DOHH2 (cell line): ENCODE measurements at regions not wholly inside any gene's neighbourhood (a gene's known extent, or its start where the extent isn't known, plus 50 kb on each side); places are given as distances from the start of the nearest gene placed in this dataset.

Experiments used
- H3F3A ChIP-seq: fragments of 200-600 bp; sonication (generic), shearing (Covaris generic); 2 replicates; pipeline ENCODE4 v1.6.0; 2016; ENCODE audit warnings: antibody characterized with exemption, mild to moderate bottlenecking; ENCODE audit not compliant: control insufficient read depth, insufficient read depth
- H3K27ac ChIP-seq: fragments of 200-600 bp; sonication (generic); 2 replicates; pipeline ENCODE4 v1.5.1; 2014; ENCODE audit warnings: low read depth, mild to moderate bottlenecking, low read length, moderate library complexity
- H3K27me3 ChIP-seq: fragments of 200-600 bp; sonication (generic); 2 replicates; pipeline ENCODE4 v1.6.1; 2014; ENCODE audit warnings: mild to moderate bottlenecking, low read length, mixed read lengths; ENCODE audit not compliant: control insufficient read depth
- H3K36me3 ChIP-seq: fragments of 200-600 bp; sonication (generic); 2 replicates; pipeline ENCODE4 v1.6.1; 2014; ENCODE audit warnings: mild to moderate bottlenecking, low read length, moderate library complexity, mixed read lengths; ENCODE audit not compliant: control insufficient read depth
- H3K4me1 ChIP-seq: fragments of 200-600 bp; sonication (generic); 2 replicates; pipeline ENCODE4 v1.6.1; 2014; ENCODE audit warnings: mild to moderate bottlenecking, low read length, mixed read lengths; ENCODE audit not compliant: control insufficient read depth
- H3K4me2 ChIP-seq: fragments of 200-600 bp; sonication (generic); 2 replicates; pipeline ENCODE4 v1.6.0; 2014; ENCODE audit warnings: mild to moderate bottlenecking, low read length, moderate library complexity
- H3K4me3 ChIP-seq: fragments of 200-600 bp; sonication (generic); 2 replicates; pipeline ENCODE4 v1.5.1; 2014; ENCODE audit warnings: mild to moderate bottlenecking, low read length, mixed read lengths
- H3K79me2 ChIP-seq: fragments of 200-600 bp; sonication (generic); 2 replicates; pipeline ENCODE4 v1.6.1; 2014; ENCODE audit warnings: mild to moderate bottlenecking, low read length, mixed read lengths; ENCODE audit not compliant: control insufficient read depth
- H3K9me2 ChIP-seq: fragments of 200-600 bp; sonication (generic); replicated peaks from 2 replicates; pipeline ENCODE4 v1.6.1; 2014; ENCODE audit warnings: mild to moderate bottlenecking, low read length, mixed read lengths; ENCODE audit not compliant: control insufficient read depth
- H3K9me3 ChIP-seq: fragments of 200-600 bp; sonication (generic); 2 replicates; pipeline ENCODE4 v1.6.1; 2014; ENCODE audit warnings: antibody characterized with exemption, low read length, mixed read lengths; ENCODE audit not compliant: control insufficient read depth, insufficient read depth
- H4K20me1 ChIP-seq: fragments of 200-600 bp; sonication (generic); 2 replicates; pipeline ENCODE4 v1.6.0; 2014; ENCODE audit warnings: low read depth, mild to moderate bottlenecking, antibody characterized with exemption, low read length, moderate library complexity; ENCODE audit not compliant: control insufficient read depth, insufficient read depth
- CTCF ChIP-seq: fragments of 200-600 bp; sonication (generic); IDR thresholded peaks from one replicate; pipeline ENCODE4 v1.5.1; 2014; ENCODE audit warnings: antibody characterized with exemption, mild to moderate bottlenecking, low read depth, low read length; ENCODE audit not compliant: poor library complexity, severe bottlenecking
- EZH2phosphoT487 ChIP-seq: fragments of 200-600 bp; sonication (generic); IDR thresholded peaks from 2 replicates; pipeline ENCODE4 v1.6.1; 2017; ENCODE audit warnings: borderline replicate concordance, mild to moderate bottlenecking, antibody characterized with exemption, low read length, moderate library complexity, mixed read lengths

GRCh38 chr6:166079841-166080240 lies 87.8 kb downstream of the TBXT start:
- Histone ChIP-seq H3K4me1 (no peaks in the 10 kb centered on the region), H3F3A (no peaks in the 10 kb centered on the region), H3K79me2 (no peaks in the 10 kb centered on the region), H3K9me2 (no peaks in the 10 kb centered on the region), H3K4me3 (no peak overlapping the region), H3K9me3 (no peaks in the 10 kb centered on the region), H3K27ac (no peak overlapping the region), H4K20me1 (no peaks in the 10 kb centered on the region), H3K27me3 (no peaks in the 10 kb centered on the region; the same call in 1 of the 2 replicates), H3K36me3 (no peaks in the 10 kb centered on the region), H3K4me2 (no peak overlapping the region)
- TF ChIP-seq CTCF, result no peak
- no peak for TF ChIP-seq EZH2phosphoT487

DNA sequence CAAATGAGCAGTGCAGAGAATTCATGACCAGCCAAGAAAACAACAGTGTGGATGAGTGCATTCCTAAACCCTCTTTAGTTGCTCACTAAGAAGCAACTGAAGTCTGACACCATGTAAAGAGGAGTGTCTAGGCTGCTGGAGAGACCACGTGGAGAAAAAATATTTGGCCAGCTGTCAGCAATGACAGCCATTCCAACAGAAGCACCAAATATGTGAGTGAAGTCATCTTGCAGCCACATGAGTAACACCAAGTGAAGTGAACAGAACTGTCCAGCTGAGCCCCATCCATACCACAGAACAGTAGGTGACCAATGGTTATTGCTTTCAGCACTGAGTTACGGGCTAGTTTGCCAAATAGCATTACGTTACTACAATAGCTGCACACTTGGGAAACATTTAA lies 89.4 kb downstream of the TBXT start:
- H3K79me2 ChIP-seq, result no peaks in the 10 kb centered on the region
- no peaks in the 10 kb centered on the region for H3F3A ChIP-seq
- no peaks in the 10 kb centered on the region for H3K36me3 ChIP-seq
- no peak overlapping the region for H3K4me2 ChIP-seq
- no peaks in the 10 kb centered on the region for H3K9me3 ChIP-seq
- H3K4me3 ChIP-seq, result no peak overlapping the region
- H4K20me1 ChIP-seq, result no peaks in the 10 kb centered on the region
- H3K27ac ChIP-seq, result no peak overlapping the region
- H3K9me2 ChIP-seq, result no peaks in the 10 kb centered on the region
- no peaks in the 10 kb centered on the region for H3K4me1 ChIP-seq
- TF ChIP-seq CTCF (no peak), EZH2phosphoT487 (no peak)
- no peaks in the 10 kb centered on the region; the same call in 1 of the 2 replicates for H3K27me3 ChIP-seq

GRCh38 chr6:166076625-166077024 lies 91.0 kb downstream of the TBXT start:
- Histone ChIP-seq H3K9me3 (no peaks in the 10 kb centered on the region), H3K27me3 (no peaks in the 10 kb centered on the region; the same call in 1 of the 2 replicates), H3F3A (no peaks in the 10 kb centered on the region), H3K79me2 (no peaks in the 10 kb centered on the region), H4K20me1 (no peaks in the 10 kb centered on the region), H3K4me1 (no peaks in the 10 kb centered on the region), H3K4me2 (no peak overlapping the region), H3K4me3 (no peak overlapping the region), H3K27ac (no peak overlapping the region), H3K9me2 (no peaks in the 10 kb centered on the region), H3K36me3 (no peaks in the 10 kb centered on the region)
- TF ChIP-seq CTCF (peak; percentile 45), EZH2phosphoT487 (no peak)
